T-helper 1 cell (primary cell): ENCODE measurements at regions not wholly inside any gene's neighbourhood (a gene's known extent, or its start where the extent isn't known, plus 50 kb on each side); places are given as distances from the start of the nearest gene placed in this dataset.

Source experiments
- DNase-seq, 5 donors: peaks; one replicate each; pipeline ENCODE4 v3.0.0-alpha.2; 2012 to 2020

DNA sequence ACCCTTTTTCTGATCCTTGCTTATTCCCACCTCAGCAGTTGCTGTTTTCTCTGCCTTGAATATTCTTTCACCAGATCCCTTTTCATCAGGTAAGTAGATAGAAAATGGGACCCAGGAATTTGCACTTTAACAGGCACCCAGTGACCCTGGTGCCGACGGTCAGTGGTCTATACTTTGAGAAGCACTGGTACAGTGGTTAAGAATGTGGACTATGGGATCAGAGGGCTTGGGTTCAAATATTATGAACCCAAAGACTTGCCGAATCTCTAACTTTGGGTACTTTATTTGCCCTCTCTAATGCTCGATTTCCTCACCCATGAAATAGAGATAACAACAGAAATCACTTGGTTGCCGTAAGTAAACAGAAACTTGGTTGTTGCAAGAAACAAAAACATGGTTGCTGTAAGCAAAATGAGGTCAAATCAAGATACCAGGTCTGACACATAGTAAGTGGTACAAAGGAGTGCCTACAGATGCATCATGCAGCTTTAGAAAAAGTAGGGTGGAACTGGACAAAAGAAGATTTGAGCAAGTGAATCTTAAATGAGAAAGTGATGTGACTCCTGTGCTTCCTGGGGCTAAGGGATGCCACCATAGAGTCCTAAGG is 69.5 kb upstream of the GLS start:
- DNase-seq, result no peak

DNA sequence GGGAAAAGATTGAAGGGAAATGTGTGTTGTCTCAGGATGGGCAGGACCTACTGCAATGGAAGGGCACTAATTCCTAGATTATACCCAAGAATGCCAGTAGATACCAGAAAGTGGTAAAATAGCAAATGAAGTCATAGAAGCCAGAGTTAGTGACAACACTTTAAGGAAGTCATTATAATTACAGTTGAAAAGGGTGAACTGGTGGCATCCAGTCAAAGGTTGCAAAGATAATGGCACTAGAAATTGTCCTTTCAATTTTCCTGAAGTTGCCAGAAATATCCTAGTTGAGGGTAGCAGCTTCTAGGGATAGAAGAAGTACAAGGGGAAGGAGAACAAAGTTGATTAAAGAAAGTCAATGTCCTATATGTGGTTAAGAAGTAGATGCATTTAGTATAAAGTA is 68.8 kb upstream of the GLS start:
- DNase-seq, result no peak

DNA sequence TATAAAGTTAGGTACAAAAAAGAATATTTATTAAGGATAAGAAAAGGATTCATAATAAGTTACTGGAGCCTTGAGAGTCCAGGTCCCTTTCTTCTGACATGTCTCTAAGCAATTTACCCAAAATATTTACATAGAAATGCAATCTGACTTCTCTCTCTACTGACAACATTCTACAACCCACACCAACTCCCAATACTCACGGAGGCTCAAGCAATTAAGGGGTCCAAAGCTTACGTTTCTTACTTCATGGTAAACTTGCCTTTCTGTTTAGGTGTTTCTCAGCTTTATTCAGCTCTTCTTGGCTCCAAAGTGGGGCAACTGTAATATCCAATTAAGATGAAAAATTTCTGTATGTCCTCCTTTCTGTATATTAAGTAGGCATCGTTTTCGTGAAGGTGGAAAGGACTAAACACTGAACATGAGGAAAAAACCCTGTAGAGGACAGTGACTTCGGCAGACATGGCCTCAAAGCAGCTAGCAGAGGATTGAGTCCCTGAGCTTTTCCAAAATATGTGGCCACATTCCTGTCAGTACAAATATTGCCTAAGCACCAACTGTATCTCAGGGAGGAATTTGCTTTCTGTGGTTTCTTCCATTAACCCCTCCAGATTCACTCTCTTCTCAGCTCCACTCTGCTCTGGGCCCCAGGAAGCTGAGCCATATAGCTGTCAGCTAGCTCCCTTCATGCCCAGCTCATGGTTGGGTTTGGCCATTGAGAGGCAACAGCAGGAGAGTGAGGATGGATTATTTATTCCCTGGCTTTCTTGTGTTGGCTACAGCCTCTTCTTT is 67.9 kb upstream of the GLS start:
- no peak for DNase-seq

DNA sequence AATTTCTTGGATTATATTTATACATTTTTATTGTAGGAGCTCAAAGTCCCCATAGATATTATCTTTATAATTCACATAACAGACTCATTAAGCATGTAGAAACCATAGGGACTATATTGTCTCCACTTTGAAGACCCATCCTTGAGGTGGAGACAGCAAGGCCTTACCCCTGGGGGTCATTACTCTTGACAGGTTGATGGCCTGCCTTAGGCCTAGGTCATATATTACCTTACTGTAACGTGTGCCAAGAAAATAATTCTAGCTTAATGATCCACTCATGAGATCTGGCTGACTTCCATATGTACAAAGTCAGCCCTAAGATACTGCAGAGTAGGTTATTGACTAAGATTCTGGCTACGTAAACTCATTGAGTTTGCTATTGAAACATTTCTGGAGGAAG is 65.4 kb upstream of the GLS start:
- no peak for DNase-seq

DNA sequence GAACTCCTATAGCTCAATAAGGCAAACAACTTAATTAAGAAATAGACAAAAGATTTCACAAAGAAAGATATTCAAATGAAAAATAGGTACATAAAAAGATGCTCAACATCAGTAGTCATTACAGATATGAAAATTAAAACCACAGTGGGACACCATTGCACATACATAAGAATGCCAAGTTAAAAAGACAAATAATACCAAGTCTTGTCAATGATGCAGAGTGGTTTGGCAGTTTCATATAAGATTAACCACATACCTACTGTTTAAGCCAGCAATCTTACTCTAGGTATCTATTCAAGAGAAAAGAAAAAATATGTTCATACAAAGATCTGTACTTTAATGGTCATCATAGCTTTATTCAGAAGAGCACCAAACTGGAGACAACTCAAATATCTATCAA is 63.5 kb upstream of the GLS start:
- no peak for DNase-seq

DNA sequence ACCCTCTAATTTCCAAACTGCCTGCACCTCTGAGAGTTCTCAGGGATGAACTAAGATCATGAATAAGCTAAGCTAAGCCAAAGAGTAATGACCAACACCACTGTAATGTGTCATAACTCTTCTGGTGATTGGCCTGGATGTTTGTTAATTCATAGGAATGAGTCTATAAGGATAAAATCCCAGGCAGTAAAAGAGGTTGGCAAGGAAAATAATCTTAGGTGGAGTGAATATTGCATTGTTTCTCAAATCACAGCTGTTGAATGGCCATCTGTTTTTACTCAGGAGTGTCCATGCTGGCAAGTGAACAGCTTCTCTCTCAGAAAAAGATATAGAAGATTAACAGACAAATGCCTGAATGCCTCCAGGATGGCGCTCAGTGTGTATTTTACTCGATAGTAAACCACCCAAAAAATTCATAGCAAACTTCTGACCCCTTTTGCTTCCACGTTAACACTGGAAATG is 60.8 kb upstream of the GLS start:
- DNase-seq, result no peak

DNA sequence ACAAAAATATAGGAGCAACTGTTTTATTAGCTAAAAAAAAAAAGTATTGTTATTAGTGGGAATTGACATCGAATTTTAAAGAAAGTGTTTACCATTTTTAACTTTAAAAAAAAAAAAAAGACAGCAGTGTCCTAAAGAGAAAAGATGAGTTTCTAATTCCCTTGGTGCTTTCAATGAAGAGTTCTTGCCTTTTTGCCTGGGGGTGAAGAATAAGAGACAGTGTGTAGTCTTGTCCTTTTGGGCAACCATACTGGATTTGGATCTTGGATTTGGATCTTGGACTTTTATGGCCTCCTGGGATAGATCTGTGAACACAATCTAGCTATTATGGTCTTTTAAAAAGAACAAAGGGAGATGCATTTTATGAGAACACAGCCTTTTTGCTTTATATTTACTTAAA is 60.2 kb upstream of the GLS start:
- no peak for DNase-seq

DNA sequence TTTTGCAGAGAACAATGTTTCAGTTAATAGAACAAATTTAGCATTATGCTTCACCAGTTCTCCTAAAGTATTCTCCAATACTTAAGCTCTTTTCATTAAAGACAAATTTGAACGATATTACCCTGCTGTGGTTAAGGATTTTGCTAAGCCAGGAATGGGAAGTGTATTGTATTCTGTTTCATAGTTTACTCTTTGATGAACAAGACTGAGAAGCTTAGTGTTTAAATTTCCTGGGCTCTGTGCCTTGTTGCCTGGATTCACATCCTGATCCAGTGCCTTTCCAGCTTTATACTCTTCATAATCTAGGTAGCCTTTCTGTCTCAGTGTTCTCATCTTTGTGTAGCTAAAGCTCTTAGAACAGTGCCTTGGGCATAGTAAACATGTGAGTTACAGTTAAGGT is 58.6 kb upstream of the GLS start:
- DNase-seq, result no peak

DNA sequence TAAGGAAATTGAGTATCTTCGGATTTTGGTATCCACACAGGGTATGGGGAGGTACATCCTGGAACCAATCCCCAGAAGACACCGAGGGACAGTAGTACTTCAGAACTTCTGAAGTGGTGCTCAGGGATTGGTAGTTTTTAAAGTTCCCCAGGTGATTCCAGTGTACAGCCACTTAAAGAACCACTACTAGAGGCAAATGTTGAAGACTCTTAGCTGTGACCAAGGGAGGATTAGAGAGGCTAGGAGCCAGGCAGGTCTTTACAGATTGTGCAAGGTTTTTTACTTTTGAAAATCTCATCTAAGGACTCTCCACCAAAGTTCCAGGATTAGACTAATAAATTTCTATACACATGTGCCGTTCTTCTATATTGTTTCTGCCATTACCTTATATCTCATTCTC is 52.9 kb upstream of the GLS start:
- DNase-seq, result no peak

DNA sequence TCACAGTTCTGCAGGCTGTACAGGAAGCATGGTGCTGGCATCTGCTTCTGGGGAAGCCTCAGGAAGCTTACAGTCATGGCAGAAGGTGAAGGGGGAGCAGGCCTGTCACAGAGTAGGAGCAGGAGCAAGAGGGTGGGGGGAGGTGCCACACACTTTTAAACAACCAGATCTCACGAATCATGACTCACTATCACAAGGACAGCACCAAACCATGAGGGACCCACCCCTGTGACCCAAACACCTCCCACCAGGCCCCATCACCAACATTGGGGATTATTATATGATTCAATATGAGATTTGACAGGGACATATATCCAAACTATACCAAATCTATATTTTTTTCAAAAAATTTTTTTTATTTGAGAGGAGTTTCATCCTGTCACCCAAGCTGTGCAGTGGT is 51.0 kb upstream of the GLS start:
- DNase-seq, result no peak
